GM19455 (cell line): ENCODE measurements at regions not wholly inside any gene's neighbourhood (a gene's known extent, or its start where the extent isn't known, plus 50 kb on each side); places are given as distances from the start of the nearest gene placed in this dataset.

ENCODE experiments used
- ATAC-seq: cut with Tn5 transposase; IDR thresholded peaks from one replicate; pipeline ENCODE4 v1.9.1; 2021; ENCODE audit not compliant: unreplicated experiment

GRCh38 chr12:127438512-127439244 is 828.3 kb upstream of the TMEM132C start:
- no peak for ATAC-seq

- no peak for ATAC-seq
Observed at GRCh38 chr12:127445581-127446139, 821.3 kb upstream of the TMEM132C start.

- ATAC-seq, result no peak
Observed at GRCh38 chr12:127448906-127449305, 818.1 kb upstream of the TMEM132C start.

GRCh38 chr12:127450826-127451225 is 816.1 kb upstream of the TMEM132C start:
- ATAC-seq, result no peak

- no peak for ATAC-seq
Observed at GRCh38 chr12:127455347-127456265, 811.4 kb upstream of the TMEM132C start.

GRCh38 chr12:127457726-127458125 is 809.2 kb upstream of the TMEM132C start:
- no peak for ATAC-seq

- ATAC-seq, result no peak
Observed at GRCh38 chr12:127459166-127459565, 807.8 kb upstream of the TMEM132C start.

GRCh38 chr12:127459687-127460086 is 807.3 kb upstream of the TMEM132C start:
- ATAC-seq, result no peak

- ATAC-seq, result no peak
Observed at GRCh38 chr12:127463237-127463636, 803.7 kb upstream of the TMEM132C start.

- ATAC-seq, result no peak
Observed at GRCh38 chr12:127469331-127469730, 797.6 kb upstream of the TMEM132C start.

- ATAC-seq, result no peak
Observed at GRCh38 chr12:127473766-127474165, 793.2 kb upstream of the TMEM132C start.

- no peak for ATAC-seq
Observed at GRCh38 chr12:127479256-127479655, 787.7 kb upstream of the TMEM132C start.

GRCh38 chr12:127480775-127481314 is 786.1 kb upstream of the TMEM132C start:
- no peak for ATAC-seq

- ATAC-seq, result no peak
Observed at GRCh38 chr12:127482950-127483349, 784.0 kb upstream of the TMEM132C start.

GRCh38 chr12:127485528-127485927 is 781.4 kb upstream of the TMEM132C start:
- no peak for ATAC-seq

- no peak for ATAC-seq
Observed at GRCh38 chr12:127487031-127487430, 779.9 kb upstream of the TMEM132C start.

- no peak for ATAC-seq
Observed at GRCh38 chr12:127489061-127489460, 777.9 kb upstream of the TMEM132C start.

GRCh38 chr12:127494961-127495915 is 771.7 kb upstream of the TMEM132C start:
- no peak for ATAC-seq

- ATAC-seq, result no peak
Observed at GRCh38 chr12:127496255-127496654, 770.7 kb upstream of the TMEM132C start.

GRCh38 chr12:127500512-127501035 is 766.4 kb upstream of the TMEM132C start:
- no peak for ATAC-seq
